ENCODE measurements at regions not wholly inside any gene's neighbourhood (a gene's known extent, or its start where the extent isn't known, plus 50 kb on each side); places are given as distances from the start of the nearest gene placed in this dataset.

DNA sequence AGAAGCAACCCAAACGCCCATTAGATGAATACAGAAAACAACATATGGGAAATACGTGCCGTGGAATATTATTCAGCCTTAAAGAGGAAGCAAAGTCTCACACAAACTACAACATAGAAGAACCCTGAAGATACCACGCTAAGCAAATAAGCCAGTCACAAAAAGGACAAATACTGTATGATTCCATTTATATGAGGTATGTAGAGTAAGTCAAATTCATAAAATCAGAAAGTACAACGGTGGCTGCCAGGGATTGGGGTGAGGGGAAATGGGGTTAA lies 54.2 kb downstream of the SIPA1L2 start:
- in situ Hi-C loops (cut with MboI; ENCODE audit: low sequenced_read_pairs): no loop called here
- no peak overlapping the region for H2BK5ac ChIP-seq (ENCODE audit: low read depth, low read length, poor library complexity, severe bottlenecking)
- peak overlapping the region; percentile 25; the same call in 1 of the 2 replicates for H3K4ac ChIP-seq (ENCODE audit: low read depth, low read length)
- H3K14ac ChIP-seq (replicated peaks; ENCODE audit: low read depth, low read length): no peak overlapping the region
- DNase-seq: no peak
- H3K4me3 ChIP-seq (ENCODE audit: insufficient read depth, low read depth, low read length): no peak overlapping the region
- peaks cover 0 to 22% of the 10 kb centered on the region in 2 experiments; a peak in 1 of 4 replicates for H3K79me1 ChIP-seq (ENCODE audit: low read depth in 1 of 2, low read length in 2 of 2)
- dilution Hi-C loops (cut with HindIII; ENCODE audit: low sequenced_read_pairs, unreplicated experiment): no loop called here
- peaks cover 1% of the 10 kb centered on the region; the same call in 1 of the 2 replicates for H3K36me3 ChIP-seq (ENCODE audit: control insufficient read depth, insufficient read depth, low read length)
- H3K27me3 ChIP-seq (ENCODE audit: control insufficient read depth, insufficient read depth, low read length): no peaks in the 10 kb centered on the region
- WGBS, 2 experiments (ENCODE audit: extremely low coverage in 2 of 2, insufficient read length in 1 of 2): 88% methylated on average over 1 of the region's 5 CpGs; no CpG with 5 or more reads in 1 of the 2 experiments
- no peak overlapping the region for H2AFZ ChIP-seq (replicated peaks; ENCODE audit: low read length, poor library complexity)
- no peak for ATAC-seq (ENCODE audit: low read depth)
- H3K27ac ChIP-seq (ENCODE audit: insufficient read depth, low read length): no peak overlapping the region
- CTCF ChIA-PET: no interaction called here
- H4K20me1 ChIP-seq (ENCODE audit: insufficient read depth, low read length): no peaks in the 10 kb centered on the region
- TF ChIP-seq SMC3 (IDR thresholded peaks at IDR 0.05; ENCODE audit: low read depth, low read length) (no peak), POLR2A (IDR thresholded peaks at IDR 0.05; ENCODE audit: low read depth, low read length) (no peak), CTCF (conservative IDR thresholded peaks at IDR 0.05; ENCODE audit: low read depth, low read length) (no peak)
- no peaks in the 10 kb centered on the region for H3K9me1 ChIP-seq (ENCODE audit: insufficient read depth, low read length)
- POLR2A ChIA-PET (ENCODE audit: unreplicated experiment): no interaction called here
- H2AK5ac ChIP-seq (ENCODE audit: low read depth, low read length): no peak overlapping the region; the same call in 1 of the 2 replicates
- intact Hi-C loops (cut with micrococcal nuclease): loop anchor here (2.0 kb wide), 1 partner anchor 21 kb away; no protein-coding TSS in a partner anchor
- no peak overlapping the region for H2BK20ac ChIP-seq (ENCODE audit: low read depth, low read length)
- H2AK9ac ChIP-seq (replicated peaks; ENCODE audit: low read depth, low read length, poor library complexity): no peak overlapping the region
- H2BK15ac ChIP-seq (ENCODE audit: low read depth, low read length): no peak overlapping the region
- no peak overlapping the region for H3K4me2 ChIP-seq (ENCODE audit: low read depth, low read length)
- no peak overlapping the region for H3K9ac ChIP-seq (ENCODE audit: low read depth, low read length)
- H3K56ac ChIP-seq (ENCODE audit: extremely low read depth, insufficient read depth, low read length): no peak overlapping the region
- peaks cover 2% of the 10 kb centered on the region; the same call in 1 of the 2 replicates for H3K4me1 ChIP-seq (ENCODE audit: control insufficient read depth, insufficient read depth, low read length)
- H4K91ac ChIP-seq (ENCODE audit: insufficient read depth, low read depth, low read length): no peak overlapping the region
- H2BK120ac ChIP-seq (ENCODE audit: low read depth, low read length): peak overlapping the region; percentile 60; the same call in 1 of the 2 replicates
- no peak overlapping the region for H3K23ac ChIP-seq (ENCODE audit: low read depth, low read length)
- BruUV-seq (replicated peaks): no TSS peak
- no peak overlapping the region for H4K8ac ChIP-seq (ENCODE audit: low read depth in 2 of 2, low read length in 2 of 2)
- H4K5ac ChIP-seq (ENCODE audit: low read depth, low read length): no peak overlapping the region
- H3K9me3 ChIP-seq (ENCODE audit: control insufficient read depth, insufficient read depth, low read length): no peaks in the 10 kb centered on the region
- no peak overlapping the region for H3K18ac ChIP-seq (ENCODE audit: low read depth, low read length)

All from IMR-90 (cell line).